G401 (cell line): ENCODE measurements at regions not wholly inside any gene's neighbourhood (a gene's known extent, or its start where the extent isn't known, plus 50 kb on each side); places are given as distances from the start of the nearest gene placed in this dataset.
"Not testable (repeated sequence)": the region's sequence is repeated elsewhere in the genome, so short reads cannot be mapped to it uniquely, and the experiment has no call there.

Experiments
- DNase-seq: peaks from one replicate; pipeline ENCODE4 v3.0.0-alpha.2; 2015; ENCODE audit warnings: low spot score
- in situ Hi-C: cut with HindIII; loops from 2 replicates; pipeline ENCODE4 v1.10.0; 2016; ENCODE audit warnings: low sequenced_read_pairs, mixed read lengths

DNA sequence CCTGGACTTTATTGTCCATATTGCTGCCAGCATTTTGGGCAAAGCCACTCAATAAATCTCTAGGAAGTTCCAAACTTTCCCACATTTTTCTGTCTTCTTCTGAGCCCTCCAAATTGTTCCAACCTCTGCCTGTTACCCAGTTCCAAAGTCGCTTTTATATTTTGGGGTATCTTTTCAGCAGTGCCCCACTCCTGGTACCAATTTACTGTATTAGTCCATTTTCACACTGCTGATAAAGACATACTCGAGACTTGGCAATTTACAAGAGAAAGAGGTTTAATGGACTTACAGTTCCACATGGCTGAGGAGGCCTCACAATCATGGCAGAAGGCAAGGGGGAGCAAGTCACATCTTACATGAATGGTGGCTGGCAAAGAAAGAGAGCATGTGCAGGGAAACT is 53.4 kb downstream of the AHSP start:
- DNase-seq, in situ Hi-C loops: not testable (repeated sequence)

GRCh38 chr16:31601737-31602384 is 74.2 kb downstream of the AHSP start:
- DNase-seq, in situ Hi-C loops: not testable (repeated sequence)

DNA sequence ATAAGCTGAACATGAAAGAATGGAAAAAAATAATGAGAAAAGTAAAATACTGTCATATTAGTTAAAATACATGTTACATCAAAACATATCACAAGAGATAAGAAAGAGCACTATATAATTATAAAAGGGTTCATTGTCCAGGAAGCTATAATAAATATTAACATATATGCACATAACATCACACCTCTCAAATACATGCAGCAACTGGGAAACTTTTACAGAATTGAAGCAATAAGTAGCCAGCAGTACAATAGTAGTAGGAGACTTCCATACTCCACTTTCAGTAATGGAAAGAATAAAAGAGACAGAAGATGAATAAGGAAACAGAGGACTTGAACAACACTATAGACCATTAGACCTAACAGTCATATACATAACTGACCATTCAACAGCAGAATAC is 90.4 kb downstream of the AHSP start:
- DNase-seq: no peak
- in situ Hi-C loops: no loop called here

- DNase-seq: no peak
- in situ Hi-C loops: no loop called here
Observed at GRCh38 chr16:31636433-31636832, 108.7 kb downstream of the AHSP start.

DNA sequence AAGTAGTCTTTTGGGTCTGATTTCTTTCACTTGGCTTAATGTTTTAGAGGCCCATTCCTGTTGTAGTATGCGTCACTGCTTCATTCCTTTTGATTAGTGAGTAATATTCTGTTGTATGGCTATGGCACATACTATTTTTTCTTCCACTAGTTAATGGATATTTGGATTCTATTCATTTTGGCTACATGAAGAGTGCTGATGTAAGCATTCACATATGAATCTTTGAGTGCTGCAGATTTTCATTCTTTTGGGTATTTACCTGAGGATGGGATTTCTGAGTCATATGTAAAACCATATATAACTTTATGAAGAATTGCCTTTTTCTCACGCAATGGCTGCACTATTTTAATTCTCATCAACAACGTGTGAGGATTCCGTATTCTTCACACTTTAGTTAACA is 113.6 kb downstream of the AHSP start:
- no peak for DNase-seq
- in situ Hi-C loops: no loop called here

DNA sequence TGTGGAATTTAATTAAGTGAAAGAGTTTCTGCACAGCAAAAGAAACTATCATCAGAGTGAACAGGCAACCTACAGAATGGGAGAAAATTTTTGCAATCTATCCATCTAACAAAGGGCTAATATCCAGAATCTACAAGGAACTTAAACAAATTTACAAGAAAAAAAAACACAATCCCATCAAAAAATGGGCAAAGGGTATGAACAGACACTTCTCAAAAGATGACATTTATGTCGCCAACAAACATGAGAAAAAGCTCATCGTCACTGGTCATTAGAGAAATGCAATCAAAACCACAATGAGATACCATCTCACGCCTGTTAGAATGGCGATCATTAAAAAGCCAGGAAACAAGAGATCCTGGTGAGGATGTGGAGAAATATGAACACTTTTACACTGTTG is 128.0 kb downstream of the AHSP start:
- in situ Hi-C loops: not testable (repeated sequence)

GRCh38 chr16:31664683-31665482 is 137.2 kb downstream of the AHSP start:
- no peak for DNase-seq
- in situ Hi-C loops: no loop called here

More for the DNA sequence above, 128.0 kb downstream of the AHSP start:
- DNase-seq: not testable (repeated sequence)

GRCh38 chr16:31674686-31675085 is 147.0 kb downstream of the AHSP start:
- in situ Hi-C loops: no loop called here
- DNase-seq: no peak

DNA sequence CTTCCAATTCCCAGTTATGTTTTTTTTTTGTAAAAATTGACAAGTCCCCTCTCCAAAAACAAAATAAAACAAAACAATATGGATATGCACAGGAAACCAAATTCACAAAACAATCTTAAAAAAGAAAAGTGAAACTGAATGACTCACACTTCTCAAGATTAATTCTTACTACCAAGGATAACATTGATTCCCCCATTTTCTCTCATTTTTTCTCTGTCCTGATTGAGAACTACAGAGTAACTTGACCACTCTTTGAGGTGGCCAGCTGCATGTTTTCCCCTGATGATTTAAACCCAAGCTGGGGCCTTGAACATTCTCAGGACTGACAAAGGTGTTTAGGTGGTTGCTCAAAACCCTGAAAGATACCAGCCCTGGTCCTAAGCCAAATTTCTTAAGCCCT is 149.0 kb downstream of the AHSP start:
- in situ Hi-C loops: no loop called here
- no peak for DNase-seq

GRCh38 chr16:31678649-31679325 is 151.1 kb downstream of the AHSP start:
- in situ Hi-C loops: no loop called here
- no peak for DNase-seq

- in situ Hi-C loops, DNase-seq: not testable (repeated sequence)
Observed at GRCh38 chr16:31689331-31689730, 161.6 kb downstream of the AHSP start.

DNA sequence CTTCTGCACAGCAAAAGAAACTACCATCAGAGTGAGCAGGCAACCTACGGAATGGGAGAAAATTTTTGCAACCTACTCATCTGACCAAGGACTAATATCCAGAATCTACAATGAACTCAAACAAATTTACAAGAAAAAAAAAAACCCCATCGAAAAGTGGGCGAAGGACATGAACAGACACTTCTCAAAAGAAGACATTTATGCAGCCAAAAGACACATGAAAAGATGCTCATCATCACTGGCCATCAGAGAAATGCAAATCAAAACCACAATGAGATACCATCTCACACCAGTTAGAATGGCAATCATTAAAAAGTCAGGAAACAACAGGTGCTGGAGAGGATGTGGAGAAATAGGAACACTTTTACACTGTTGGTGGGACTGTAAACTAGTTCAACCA is 164.6 kb downstream of the AHSP start:
- DNase-seq, in situ Hi-C loops: not testable (repeated sequence)

GRCh38 chr16:31693733-31694132 is 166.0 kb downstream of the AHSP start:
- in situ Hi-C loops: no loop called here
- DNase-seq: no peak

DNA sequence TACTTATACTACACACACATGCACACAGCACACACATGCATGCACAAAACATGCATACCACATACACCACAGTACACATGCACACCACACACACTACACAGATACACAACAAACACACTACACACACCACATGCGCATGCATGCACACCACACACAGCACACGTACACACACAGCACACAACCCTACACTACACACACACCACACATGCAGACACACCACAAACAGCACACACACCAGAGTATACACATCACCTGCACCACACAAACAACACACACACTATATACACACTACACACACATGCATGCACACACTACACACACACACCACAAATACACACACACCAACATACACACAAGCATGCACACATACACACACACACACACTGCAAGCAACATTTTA is 166.8 kb downstream of the AHSP start:
- in situ Hi-C loops: no loop called here
- DNase-seq: no peak

DNA sequence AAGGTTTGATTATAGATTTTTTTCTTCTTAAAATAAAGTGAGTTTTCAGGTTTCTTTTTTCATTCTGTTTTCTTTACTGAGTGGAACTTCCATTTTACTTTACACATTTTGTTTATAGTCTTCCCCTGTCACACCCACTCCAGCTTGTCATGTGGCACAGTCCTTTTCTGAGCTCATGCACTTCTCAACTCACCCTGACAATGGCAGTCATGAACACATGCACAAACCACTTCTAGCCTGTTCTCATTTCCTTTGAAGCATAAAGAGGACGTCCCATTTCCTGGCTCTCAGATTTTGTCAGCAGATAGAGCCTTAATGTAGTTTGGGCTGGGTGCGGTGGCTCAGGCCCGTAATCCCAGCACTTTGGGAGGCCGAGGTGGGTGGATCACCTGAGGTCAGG is 168.0 kb downstream of the AHSP start:
- in situ Hi-C loops: no loop called here
- DNase-seq: no peak

- in situ Hi-C loops: no loop called here
Observed at GRCh38 chr16:31696968-31697743, 169.5 kb downstream of the AHSP start.

GRCh38 chr16:31697744-31698125 is 170.0 kb downstream of the AHSP start:
- DNase-seq: no peak
- in situ Hi-C loops: no loop called here

More at GRCh38 chr16:31696968-31697743, 169.5 kb downstream of the AHSP start:
- DNase-seq: peak; percentile 46

DNA sequence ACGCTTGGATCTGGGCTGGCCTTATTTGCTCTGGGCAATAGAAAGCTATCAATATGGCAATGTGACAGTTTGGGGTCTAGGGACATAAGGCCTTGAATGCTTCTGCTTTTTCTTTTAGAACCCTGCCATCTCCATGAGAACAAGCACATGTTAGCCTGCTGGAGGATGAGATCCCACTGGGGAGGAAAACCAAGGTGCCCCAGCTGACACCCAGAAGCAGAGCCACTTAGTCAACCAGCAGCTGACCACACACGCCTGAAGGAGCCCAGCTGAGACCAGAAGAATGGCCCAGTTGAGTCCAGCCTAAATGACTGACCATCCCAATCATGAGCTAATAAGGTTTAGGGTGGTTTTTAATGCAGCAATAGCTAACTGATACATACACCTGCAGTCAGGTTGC is 171.2 kb downstream of the AHSP start:
- in situ Hi-C loops: no loop called here
- DNase-seq: no peak

GRCh38 chr16:31699601-31700000 is 171.9 kb downstream of the AHSP start:
- no peak for DNase-seq
- in situ Hi-C loops: no loop called here

DNA sequence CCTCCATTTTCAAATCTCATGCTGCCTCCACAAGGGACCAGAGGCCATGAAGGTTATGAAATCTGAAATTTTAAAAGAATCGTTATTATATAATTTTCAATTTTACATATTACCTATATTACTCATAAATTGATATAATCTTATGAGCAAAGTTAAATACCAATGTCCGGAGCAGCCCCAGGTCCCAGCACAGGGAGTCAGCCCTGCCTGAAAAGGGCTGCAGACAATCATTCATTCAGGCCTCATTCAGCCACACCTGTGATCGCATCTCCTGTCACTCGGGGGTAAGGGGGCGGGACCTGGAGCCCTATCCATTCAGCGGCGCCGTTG is 172.5 kb downstream of the AHSP start:
- DNase-seq: peak; percentile 96
- in situ Hi-C loops: no loop called here
